ENCODE measurements at regions not wholly inside any gene's neighbourhood (a gene's known extent, or its start where the extent isn't known, plus 50 kb on each side); places are given as distances from the start of the nearest gene placed in this dataset.

DNA sequence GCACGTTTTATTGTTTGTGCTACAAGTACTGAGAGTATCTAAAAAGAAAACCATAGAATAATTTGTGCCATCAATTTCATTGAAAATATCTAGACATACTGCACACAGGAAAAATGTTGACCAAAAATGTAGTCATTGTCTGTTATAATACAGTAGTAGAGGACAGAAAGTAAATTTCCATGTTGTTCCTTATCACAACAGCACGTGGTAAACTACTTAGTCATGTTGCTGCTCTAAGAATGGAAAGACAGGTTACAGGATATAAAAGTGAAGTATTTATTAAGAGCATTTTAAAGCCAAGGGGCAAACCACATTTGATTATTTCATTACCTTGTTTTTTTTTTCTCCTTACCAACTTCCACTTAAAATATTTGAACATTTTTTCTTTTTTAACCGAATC lies 89.0 kb upstream of the CEP85L start:
- Mint-ChIP-seq H3K36me3 (ENCODE audit: low read depth) (no peaks in the 10 kb centered on the region), H3K27me3 (ENCODE audit: low read depth) (no peaks in the 10 kb centered on the region), H3K4me3 (no peak overlapping the region), H3K27ac (no peak overlapping the region), H3K4me1 (ENCODE audit: low read depth) (peaks cover 27% of the 10 kb centered on the region), H3K9me3 (peaks cover 2% of the 10 kb centered on the region)
- no peak for DNase-seq
- intact Hi-C loops (cut with micrococcal nuclease), result no loop called here
- CTCF ChIA-PET, result no interaction called here

- intact Hi-C loops (cut with micrococcal nuclease), result loop anchor here (5.0 kb wide), 1 partner anchor 43 kb away; no protein-coding TSS in a partner anchor
- no peak for DNase-seq
- Mint-ChIP-seq H3K4me1 (ENCODE audit: low read depth) (peaks cover 31% of the 10 kb centered on the region), H3K27ac (no peak overlapping the region), H3K4me3 (no peak overlapping the region), H3K27me3 (ENCODE audit: low read depth) (no peaks in the 10 kb centered on the region), H3K36me3 (ENCODE audit: low read depth) (no peaks in the 10 kb centered on the region), H3K9me3 (peaks cover 2% of the 10 kb centered on the region)
- CTCF ChIA-PET, result no interaction called here
Measured at GRCh38 chr6:118739696-118740353, 88.4 kb upstream of the CEP85L start.

GRCh38 chr6:118736440-118736839 lies 85.0 kb upstream of the CEP85L start:
- peaks cover 2% of the 10 kb centered on the region for H3K9me3 Mint-ChIP-seq
- intact Hi-C loops (cut with micrococcal nuclease), result loop anchor here (1.0 to 5.0 kb wide), 4 partner anchors 10 to 40 kb away; no protein-coding TSS in a partner anchor
- no peak for DNase-seq
- no peaks in the 10 kb centered on the region for H3K36me3 Mint-ChIP-seq (ENCODE audit: low read depth)
- no peaks in the 10 kb centered on the region for H3K27me3 Mint-ChIP-seq (ENCODE audit: low read depth)
- CTCF ChIA-PET, result interaction anchor here (0.8 kb wide), 1 partner anchor 13 kb away, joined by 3 read pairs; no protein-coding TSS in a partner anchor
- H3K4me1 Mint-ChIP-seq (ENCODE audit: low read depth), result peaks cover 34% of the 10 kb centered on the region
- no peak overlapping the region for H3K27ac Mint-ChIP-seq
- H3K4me3 Mint-ChIP-seq, result no peak overlapping the region

- intact Hi-C loops (cut with micrococcal nuclease), result loop anchor here (1.0 to 5.0 kb wide), 2 partner anchors 38 to 170 kb away; no protein-coding TSS in a partner anchor
- H3K36me3 Mint-ChIP-seq (ENCODE audit: low read depth), result no peaks in the 10 kb centered on the region
- peaks cover 2% of the 10 kb centered on the region for H3K9me3 Mint-ChIP-seq
- H3K27me3 Mint-ChIP-seq (ENCODE audit: low read depth), result no peaks in the 10 kb centered on the region
- no peak for DNase-seq
- H3K4me3 Mint-ChIP-seq, result no peak overlapping the region
- CTCF ChIA-PET, result interaction anchor here (1.5 kb wide), 1 partner anchor 10 kb away, joined by 8 read pairs; no protein-coding TSS in a partner anchor
- peaks cover 33% of the 10 kb centered on the region for H3K4me1 Mint-ChIP-seq (ENCODE audit: low read depth)
- no peak overlapping the region for H3K27ac Mint-ChIP-seq
Measured at GRCh38 chr6:118735320-118735719, 83.9 kb upstream of the CEP85L start.

GRCh38 chr6:118725944-118726343 lies 74.6 kb upstream of the CEP85L start:
- intact Hi-C loops (cut with micrococcal nuclease), result loop anchor here (1.0 to 2.0 kb wide), 13 partner anchors 8 to 350 kb away; partner anchors contain the start of gene CEP85L
- CTCF ChIA-PET, result interaction anchor here (0.6 to 2.3 kb wide), 12 partner anchors 9 to 442 kb away, joined by 3 to 24 read pairs (median 4); no protein-coding TSS in a partner anchor
- peaks cover 55% of the 10 kb centered on the region for H3K4me1 Mint-ChIP-seq (ENCODE audit: low read depth)
- no peaks in the 10 kb centered on the region for H3K36me3 Mint-ChIP-seq (ENCODE audit: low read depth)
- peak; percentile 93 for DNase-seq
- H3K27ac Mint-ChIP-seq, result peak overlapping the region; percentile 91
- H3K9me3 Mint-ChIP-seq, result no peaks in the 10 kb centered on the region
- H3K4me3 Mint-ChIP-seq, result peak overlapping the region; percentile 26
- no peaks in the 10 kb centered on the region for H3K27me3 Mint-ChIP-seq (ENCODE audit: low read depth)

DNA sequence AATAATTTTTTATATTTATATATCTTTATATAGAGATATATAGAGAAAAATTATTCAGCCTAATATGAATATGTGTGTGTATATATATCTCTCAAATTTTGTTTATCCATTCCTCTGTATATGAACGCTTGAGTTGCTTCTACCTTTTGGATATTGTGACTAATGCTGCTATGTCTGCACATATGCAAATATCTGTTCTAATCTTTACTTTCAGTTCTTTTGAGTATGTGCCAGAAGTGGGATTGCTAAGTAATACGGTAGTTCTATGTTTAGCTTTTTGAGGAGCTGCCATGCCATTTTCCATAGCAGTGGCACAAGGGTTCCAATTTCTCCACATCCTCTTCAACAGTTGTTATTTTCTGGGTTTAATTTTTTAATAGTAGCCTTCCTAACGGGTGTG lies 72.8 kb upstream of the CEP85L start:
- no peaks in the 10 kb centered on the region for H3K9me3 Mint-ChIP-seq
- H3K4me3 Mint-ChIP-seq, result no peak overlapping the region
- intact Hi-C loops (cut with micrococcal nuclease), result no loop called here
- no peaks in the 10 kb centered on the region for H3K36me3 Mint-ChIP-seq (ENCODE audit: low read depth)
- peak overlapping the region; percentile 66 for H3K27ac Mint-ChIP-seq
- CTCF ChIA-PET, result interaction anchor here (0.7 to 1.0 kb wide), 4 partner anchors 11 to 40 kb away, joined by 3 to 4 read pairs (median 3); no protein-coding TSS in a partner anchor
- H3K27me3 Mint-ChIP-seq (ENCODE audit: low read depth), result no peaks in the 10 kb centered on the region
- no peak for DNase-seq
- peaks cover 71% of the 10 kb centered on the region for H3K4me1 Mint-ChIP-seq (ENCODE audit: low read depth)

GRCh38 chr6:118722829-118723813 lies 71.7 kb upstream of the CEP85L start:
- DNase-seq, result no peak
- intact Hi-C loops (cut with micrococcal nuclease), result no loop called here
- Mint-ChIP-seq H3K27me3 (ENCODE audit: low read depth) (no peaks in the 10 kb centered on the region), H3K27ac (peak overlapping the region; percentile 3), H3K36me3 (ENCODE audit: low read depth) (no peaks in the 10 kb centered on the region), H3K4me3 (no peak overlapping the region), H3K4me1 (ENCODE audit: low read depth) (peaks cover 81% of the 10 kb centered on the region), H3K9me3 (no peaks in the 10 kb centered on the region)
- CTCF ChIA-PET, result interaction anchor here (0.6 to 0.7 kb wide), 2 partner anchors 13 to 49 kb away, joined by 3 read pairs; no protein-coding TSS in a partner anchor

GRCh38 chr6:118720125-118720473 lies 68.7 kb upstream of the CEP85L start:
- CTCF ChIA-PET, result interaction anchor here (1.0 to 2.4 kb wide), 3 partner anchors 8 to 85 kb away, joined by 3 to 11 read pairs (median 3); no protein-coding TSS in a partner anchor
- H3K27ac Mint-ChIP-seq, result peak overlapping the region; percentile 81

GRCh38 chr6:118719351-118720124 lies 68.1 kb upstream of the CEP85L start:
- H3K27ac Mint-ChIP-seq, result peak overlapping the region; percentile 90
- no peaks in the 10 kb centered on the region for H3K36me3 Mint-ChIP-seq (ENCODE audit: low read depth)
- peak overlapping the region; percentile 30 for H3K4me3 Mint-ChIP-seq
- peak; percentile 76 for DNase-seq
- H3K9me3 Mint-ChIP-seq, result no peaks in the 10 kb centered on the region
- no peaks in the 10 kb centered on the region for H3K27me3 Mint-ChIP-seq (ENCODE audit: low read depth)
- intact Hi-C loops (cut with micrococcal nuclease), result loop anchor here (1.0 kb wide), 1 partner anchor 9 kb away; no protein-coding TSS in a partner anchor
- CTCF ChIA-PET, result interaction anchor here (0.7 to 2.4 kb wide), 8 partner anchors 10 to 177 kb away, joined by 3 to 11 read pairs (median 4); no protein-coding TSS in a partner anchor
- peaks cover 66% of the 10 kb centered on the region for H3K4me1 Mint-ChIP-seq (ENCODE audit: low read depth)

More at GRCh38 chr6:118720125-118720473, 68.7 kb upstream of the CEP85L start:
- H3K36me3 Mint-ChIP-seq (ENCODE audit: low read depth), result no peaks in the 10 kb centered on the region
- no peaks in the 10 kb centered on the region for H3K27me3 Mint-ChIP-seq (ENCODE audit: low read depth)
- DNase-seq, result no peak
- intact Hi-C loops (cut with micrococcal nuclease), result no loop called here
- H3K9me3 Mint-ChIP-seq, result no peaks in the 10 kb centered on the region
- H3K4me3 Mint-ChIP-seq, result peak overlapping the region; percentile 26
- H3K4me1 Mint-ChIP-seq (ENCODE audit: low read depth), result peaks cover 66% of the 10 kb centered on the region

- H3K36me3 Mint-ChIP-seq (ENCODE audit: low read depth), result no peaks in the 10 kb centered on the region
- H3K4me1 Mint-ChIP-seq (ENCODE audit: low read depth), result peaks cover 60% of the 10 kb centered on the region
- CTCF ChIA-PET, result interaction anchor here (0.7 to 2.4 kb wide), 7 partner anchors 9 to 178 kb away, joined by 3 to 11 read pairs (median 4); no protein-coding TSS in a partner anchor
- peak overlapping the region; percentile 90 for H3K27ac Mint-ChIP-seq
- intact Hi-C loops (cut with micrococcal nuclease), result loop anchor here (1.0 kb wide), 2 partner anchors 7 to 9 kb away; no protein-coding TSS in a partner anchor
- no peak for DNase-seq
- no peaks in the 10 kb centered on the region for H3K27me3 Mint-ChIP-seq (ENCODE audit: low read depth)
- no peaks in the 10 kb centered on the region for H3K9me3 Mint-ChIP-seq
- peak overlapping the region; percentile 30 for H3K4me3 Mint-ChIP-seq
Measured at GRCh38 chr6:118718903-118719302, 67.5 kb upstream of the CEP85L start.

DNA sequence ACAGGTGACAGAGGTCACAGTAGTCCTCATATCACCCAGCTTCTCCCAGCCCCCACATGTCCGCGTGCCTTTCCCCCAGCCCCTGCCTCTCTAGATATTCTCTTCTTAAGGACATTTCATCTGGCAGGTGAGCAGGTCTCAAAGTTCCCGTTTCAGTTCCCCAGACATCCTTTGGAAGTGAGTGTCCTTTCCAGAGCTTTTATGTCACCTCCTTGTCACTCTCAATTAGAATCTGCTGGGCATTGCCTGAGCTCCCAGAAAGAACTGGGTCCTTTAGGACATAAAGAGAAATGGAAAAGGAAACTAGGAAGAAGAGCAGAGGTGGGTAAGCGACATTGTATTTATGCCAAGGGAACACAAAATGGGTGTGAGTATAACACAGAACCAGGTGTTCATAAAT lies 66.9 kb upstream of the CEP85L start:
- intact Hi-C loops (cut with micrococcal nuclease), result loop anchor here (1.0 kb wide), 1 partner anchor 8 kb away; no protein-coding TSS in a partner anchor
- Mint-ChIP-seq H3K27ac (peak overlapping the region; percentile 14), H3K9me3 (no peaks in the 10 kb centered on the region), H3K4me1 (ENCODE audit: low read depth) (peaks cover 61% of the 10 kb centered on the region), H3K36me3 (ENCODE audit: low read depth) (no peaks in the 10 kb centered on the region), H3K27me3 (ENCODE audit: low read depth) (no peaks in the 10 kb centered on the region), H3K4me3 (no peak overlapping the region)
- DNase-seq, result no peak
- CTCF ChIA-PET, result interaction anchor here (0.7 to 2.4 kb wide), 4 partner anchors 9 to 69 kb away, joined by 3 to 11 read pairs (median 4); no protein-coding TSS in a partner anchor

Data from activated naive CD4-positive, alpha-beta T cell treated with anti-CD3 and anti-CD28 coated beads for 36 hours (primary cell).